ENCODE measurements at regions not wholly inside any gene's neighbourhood (a gene's known extent, or its start where the extent isn't known, plus 50 kb on each side); places are given as distances from the start of the nearest gene placed in this dataset.
"Not testable (repeated sequence)": the region's sequence is repeated elsewhere in the genome, so short reads cannot be mapped to it uniquely, and the experiment has no call there.

DNA sequence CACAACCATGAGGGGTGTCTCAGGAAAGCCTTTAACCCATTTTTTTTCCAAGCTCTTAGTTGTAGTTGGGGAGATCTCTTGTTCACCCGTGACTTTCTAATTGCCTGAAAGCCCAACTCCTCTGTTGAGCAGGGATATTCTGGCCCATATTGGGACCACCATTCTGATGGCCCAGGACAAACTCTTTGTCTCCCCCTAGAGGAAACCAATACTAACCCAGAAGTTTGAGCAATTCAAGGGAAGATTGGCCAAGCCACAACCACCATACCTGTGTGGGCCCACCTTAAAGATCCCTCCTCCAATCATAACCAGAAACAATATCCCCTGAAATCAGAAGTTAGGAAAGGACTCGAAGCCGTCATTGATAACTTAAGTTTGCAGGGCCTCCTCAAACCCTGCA is 132.6 kb downstream of the THBS2 start:
- Mint-ChIP-seq H3K36me3 (no peaks in the 10 kb centered on the region), H3K9me3 (ENCODE audit: low read depth) (no peaks in the 10 kb centered on the region), H3K27ac (no peak overlapping the region), H3K27me3 (no peaks in the 10 kb centered on the region), H3K4me1 (ENCODE audit: low read depth) (no peaks in the 10 kb centered on the region), H3K4me3 (no peak overlapping the region)

DNA sequence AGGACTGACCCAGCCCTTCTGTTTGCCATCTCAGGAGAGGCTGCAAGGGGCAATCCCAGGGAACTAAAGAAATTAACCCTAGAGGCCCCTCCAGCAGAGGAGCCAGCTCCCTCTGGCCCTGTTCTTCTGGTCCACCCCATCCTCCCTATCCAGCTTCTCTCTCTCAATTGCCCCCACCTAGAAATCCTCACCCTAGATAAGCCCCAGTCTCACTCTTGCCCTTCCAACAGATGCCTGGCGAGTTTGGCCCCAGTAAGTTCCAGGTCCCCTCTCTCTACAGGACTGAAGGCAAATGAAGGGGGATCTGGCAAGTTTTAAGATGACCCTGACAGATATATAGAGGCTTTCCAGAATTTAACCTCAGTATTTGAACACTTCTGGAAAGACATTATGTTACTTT is 134.0 kb downstream of the THBS2 start:
- Mint-ChIP-seq H3K4me3 (no peak overlapping the region), H3K36me3 (no peaks in the 10 kb centered on the region), H3K9me3 (ENCODE audit: low read depth) (no peaks in the 10 kb centered on the region), H3K27me3 (no peaks in the 10 kb centered on the region), H3K27ac (no peak overlapping the region), H3K4me1 (ENCODE audit: low read depth) (no peaks in the 10 kb centered on the region)

DNA sequence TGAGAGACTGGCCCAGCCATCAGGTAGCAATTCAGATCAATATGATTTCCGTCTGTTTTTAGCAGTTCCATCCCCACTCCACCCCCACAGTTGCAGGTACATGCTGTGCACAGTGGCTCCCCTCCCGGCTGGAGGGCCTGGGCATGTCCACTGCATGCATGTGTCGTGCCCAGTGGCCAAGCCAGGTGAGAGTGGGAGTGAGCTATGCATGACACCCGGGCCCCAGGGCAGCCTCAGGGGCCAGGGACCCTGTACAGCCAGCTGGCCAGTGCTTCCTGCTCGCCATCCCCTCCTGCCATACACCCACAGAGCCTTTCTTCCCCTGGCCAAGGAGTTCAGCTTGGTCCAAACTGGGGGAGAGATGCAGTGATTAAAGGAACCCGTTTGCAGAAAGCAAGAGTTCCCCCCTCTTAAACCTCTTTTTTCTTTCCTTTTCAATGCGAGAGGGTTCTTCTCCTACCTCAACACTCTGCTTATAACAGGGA is 135.3 kb downstream of the THBS2 start:
- H3K4me3 Mint-ChIP-seq: no peak overlapping the region
- H3K27me3 Mint-ChIP-seq: no peaks in the 10 kb centered on the region
- H3K4me1 Mint-ChIP-seq (ENCODE audit: low read depth): no peaks in the 10 kb centered on the region
- no peaks in the 10 kb centered on the region for H3K36me3 Mint-ChIP-seq
- H3K9me3 Mint-ChIP-seq (ENCODE audit: low read depth): no peaks in the 10 kb centered on the region
- no peak overlapping the region for H3K27ac Mint-ChIP-seq

DNA sequence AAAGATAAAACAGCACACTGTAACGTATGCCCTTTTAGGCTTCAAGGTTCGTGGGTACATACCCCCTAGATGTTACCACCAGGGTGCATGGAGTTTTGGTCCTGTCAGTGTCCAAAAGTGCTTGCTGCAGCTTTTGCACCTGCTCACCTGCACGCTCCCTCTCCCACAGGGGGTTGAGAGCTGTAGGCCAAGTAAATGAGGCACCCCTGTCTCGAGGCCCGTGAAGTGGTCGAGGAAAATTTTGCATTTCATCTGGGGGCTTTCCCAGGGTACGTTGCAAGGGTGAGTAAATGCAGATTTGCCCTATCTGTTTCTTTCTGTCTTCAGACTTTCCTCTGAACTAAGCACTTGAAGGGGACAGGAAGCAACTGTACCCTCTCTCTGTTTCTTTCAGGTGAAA is 136.0 kb downstream of the THBS2 start:
- no peaks in the 10 kb centered on the region for H3K9me3 Mint-ChIP-seq (ENCODE audit: low read depth)
- H3K4me3 Mint-ChIP-seq: no peak overlapping the region
- H3K36me3 Mint-ChIP-seq: no peaks in the 10 kb centered on the region
- H3K27me3 Mint-ChIP-seq: no peaks in the 10 kb centered on the region
- no peaks in the 10 kb centered on the region for H3K4me1 Mint-ChIP-seq (ENCODE audit: low read depth)
- no peak overlapping the region for H3K27ac Mint-ChIP-seq

DNA sequence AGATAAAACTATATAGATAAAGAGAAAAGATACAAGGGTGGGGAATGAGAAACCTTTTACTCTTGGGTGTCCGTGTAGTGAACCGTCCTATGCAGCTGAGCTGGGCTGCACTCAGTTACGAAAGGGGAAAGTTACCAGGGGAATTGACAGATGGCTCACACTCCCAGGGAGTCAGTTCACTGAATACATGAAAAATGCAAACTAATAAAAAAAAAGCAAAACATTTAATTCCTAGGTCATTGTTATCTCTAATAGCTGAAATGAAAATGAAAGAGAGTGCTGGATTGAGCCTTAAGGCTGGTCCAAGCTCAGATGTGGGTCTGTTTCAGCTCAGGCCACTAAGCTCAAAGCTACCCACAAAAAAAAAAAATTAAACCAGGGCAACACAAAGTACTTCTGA is 138.0 kb downstream of the THBS2 start:
- Mint-ChIP-seq H3K36me3 (no peaks in the 10 kb centered on the region), H3K27ac (no peak overlapping the region), H3K27me3 (peaks cover 2% of the 10 kb centered on the region), H3K4me3 (no peak overlapping the region), H3K4me1 (ENCODE audit: low read depth) (no peaks in the 10 kb centered on the region), H3K9me3 (ENCODE audit: low read depth) (no peaks in the 10 kb centered on the region)

DNA sequence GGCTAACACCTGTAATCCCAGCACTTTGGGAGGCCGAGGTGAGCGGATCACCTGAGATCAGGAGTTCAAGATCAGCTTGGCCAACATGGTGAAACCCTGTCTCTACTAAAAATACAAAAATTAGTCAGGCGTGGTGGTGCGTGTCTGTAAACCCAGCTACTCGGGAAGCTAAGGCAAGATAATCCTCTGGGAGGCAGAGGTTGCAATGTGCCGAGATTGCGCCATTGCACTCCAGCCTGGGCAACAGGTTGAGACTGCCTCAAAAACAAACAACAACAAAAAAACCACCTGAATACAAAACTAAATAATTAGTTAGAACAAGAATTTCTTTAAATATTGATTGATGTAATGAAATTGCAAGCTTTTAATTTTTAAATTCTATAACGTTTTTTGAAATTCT is 139.0 kb downstream of the THBS2 start:
- H3K27ac Mint-ChIP-seq; H3K4me3 Mint-ChIP-seq; H3K27me3 Mint-ChIP-seq; H3K4me1 Mint-ChIP-seq (ENCODE audit: low read depth); H3K9me3 Mint-ChIP-seq (ENCODE audit: low read depth); H3K36me3 Mint-ChIP-seq: not testable (repeated sequence)

DNA sequence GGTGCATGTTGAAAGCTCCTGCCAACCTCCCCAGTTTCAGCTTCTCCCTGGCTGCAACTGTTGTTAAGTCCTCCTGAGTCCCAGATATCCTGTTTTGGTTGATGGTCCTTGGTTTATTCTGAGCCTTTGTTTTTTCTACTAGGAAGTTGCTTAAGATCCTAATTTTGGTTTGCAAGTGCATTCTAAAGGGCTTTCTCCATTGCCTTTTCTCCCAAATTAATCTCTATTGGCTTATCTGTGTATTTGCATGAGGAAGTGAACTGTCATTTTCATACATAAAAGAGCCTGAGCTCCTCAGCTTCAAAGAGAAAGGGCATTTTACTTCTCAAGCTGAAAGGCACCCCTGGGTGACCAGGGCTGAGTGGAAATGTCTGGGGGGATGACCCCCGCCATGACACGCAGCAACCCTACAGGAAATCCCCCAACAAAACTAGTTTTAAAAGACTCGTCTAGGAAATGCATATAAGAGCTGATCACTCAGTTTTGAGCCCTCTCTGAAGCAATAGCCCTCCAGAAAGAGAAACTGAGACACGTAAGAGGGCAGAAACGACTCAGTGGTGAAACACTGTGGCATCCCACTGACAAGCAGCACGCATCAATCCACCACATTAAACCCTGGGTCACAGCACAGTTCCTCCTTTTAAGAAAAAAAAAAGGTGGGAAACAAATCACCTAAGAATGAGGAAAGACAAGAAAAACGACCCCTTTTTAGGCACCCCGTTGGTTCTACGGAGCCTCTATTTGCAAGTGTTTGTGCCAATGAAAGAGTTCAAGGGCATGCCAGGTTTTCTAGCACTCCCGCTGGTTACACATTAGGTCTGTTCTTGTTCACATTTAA is 140.9 kb downstream of the THBS2 start:
- H3K27ac Mint-ChIP-seq: no peak overlapping the region
- H3K36me3 Mint-ChIP-seq: no peaks in the 10 kb centered on the region
- peaks cover 2% of the 10 kb centered on the region for H3K27me3 Mint-ChIP-seq
- H3K4me1 Mint-ChIP-seq (ENCODE audit: low read depth): no peaks in the 10 kb centered on the region
- H3K9me3 Mint-ChIP-seq (ENCODE audit: low read depth): no peaks in the 10 kb centered on the region
- no peak overlapping the region for H3K4me3 Mint-ChIP-seq

DNA sequence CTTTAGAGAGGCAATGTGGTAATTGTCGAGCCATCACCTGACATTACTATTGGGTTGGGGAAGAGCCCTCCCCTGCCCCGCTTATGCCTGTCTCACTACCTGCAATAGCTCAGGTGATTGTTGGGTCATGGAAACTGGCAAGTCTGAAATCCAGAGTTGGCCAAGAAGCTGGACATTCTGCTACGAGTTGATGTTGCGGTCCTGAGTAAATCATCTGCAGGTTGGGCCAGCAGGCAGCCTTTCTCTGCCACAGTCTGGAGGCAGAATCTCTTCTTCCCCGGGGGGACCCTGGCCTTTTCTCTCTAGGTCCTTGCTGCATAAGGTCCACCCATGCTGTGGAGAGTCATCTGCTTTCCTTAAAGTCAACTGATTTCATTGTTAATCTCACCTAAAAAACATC is 142.4 kb downstream of the THBS2 start:
- Mint-ChIP-seq H3K9me3 (ENCODE audit: low read depth) (no peaks in the 10 kb centered on the region), H3K36me3 (no peaks in the 10 kb centered on the region), H3K27me3 (peaks cover 2% of the 10 kb centered on the region), H3K4me3 (no peak overlapping the region), H3K4me1 (ENCODE audit: low read depth) (no peaks in the 10 kb centered on the region), H3K27ac (no peak overlapping the region)

DNA sequence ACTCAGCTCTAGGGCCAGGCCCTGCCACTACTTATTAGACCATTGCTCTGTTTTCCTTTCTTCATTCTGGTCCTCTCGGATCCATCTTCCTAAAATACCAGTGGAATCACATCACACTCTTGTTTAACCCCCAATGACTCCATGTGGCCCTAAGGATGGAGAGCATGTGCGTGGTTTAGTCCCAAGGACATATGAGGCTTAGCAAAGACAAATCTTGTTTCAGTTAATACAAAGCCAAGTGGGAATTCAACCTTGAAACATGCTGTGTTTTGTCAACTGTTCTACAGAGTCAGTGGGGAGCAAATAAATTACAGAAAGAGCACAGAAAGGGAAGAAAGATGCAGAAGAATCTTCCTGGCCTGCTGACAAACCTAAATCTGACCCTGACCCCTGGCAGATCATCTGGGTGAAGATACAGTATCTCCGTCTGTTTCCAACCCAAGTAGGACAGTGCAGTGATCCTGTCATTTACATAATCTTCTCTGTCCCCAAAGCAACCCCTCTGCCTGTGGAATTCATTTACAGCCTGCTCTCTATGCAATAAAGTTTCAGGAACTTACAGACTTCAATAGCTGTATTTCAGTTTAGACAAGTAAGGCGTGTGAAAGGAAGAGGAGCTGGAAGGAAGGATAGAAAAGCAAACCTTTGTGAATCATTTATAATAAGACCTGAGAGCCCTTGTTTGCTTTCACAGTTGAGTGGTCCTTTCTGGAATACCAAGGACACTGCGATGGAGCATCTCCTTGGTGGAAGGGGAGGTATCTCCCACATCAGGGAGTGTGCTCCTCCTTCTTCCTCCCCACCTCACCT is 144.0 kb downstream of the THBS2 start:
- H3K27me3 Mint-ChIP-seq: peaks cover 2% of the 10 kb centered on the region
- H3K4me3 Mint-ChIP-seq: no peak overlapping the region
- no peak overlapping the region for H3K27ac Mint-ChIP-seq
- no peaks in the 10 kb centered on the region for H3K36me3 Mint-ChIP-seq
- no peaks in the 10 kb centered on the region for H3K9me3 Mint-ChIP-seq (ENCODE audit: low read depth)
- H3K4me1 Mint-ChIP-seq (ENCODE audit: low read depth): no peaks in the 10 kb centered on the region

DNA sequence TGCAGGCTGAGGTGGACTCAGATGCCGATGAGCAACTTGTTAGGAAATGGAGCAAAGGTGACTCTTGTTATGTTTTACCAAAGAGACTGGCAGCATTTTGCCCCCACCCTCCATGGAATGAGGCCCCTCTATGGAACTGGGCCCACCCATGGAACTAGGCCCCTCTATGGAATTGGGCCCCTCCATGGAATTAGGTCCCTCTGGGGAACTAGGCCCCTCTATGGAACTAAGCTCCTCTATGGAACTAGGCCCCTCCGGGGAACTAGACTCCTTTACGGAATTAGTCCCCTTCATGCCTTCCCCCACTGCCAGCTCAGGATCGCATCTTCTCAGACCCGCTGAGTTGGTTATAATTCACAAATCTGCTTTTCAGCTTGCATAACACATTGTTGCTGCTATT is 144.9 kb downstream of the THBS2 start:
- Mint-ChIP-seq H3K4me1 (ENCODE audit: low read depth) (no peaks in the 10 kb centered on the region), H3K36me3 (no peaks in the 10 kb centered on the region), H3K9me3 (ENCODE audit: low read depth) (no peaks in the 10 kb centered on the region), H3K27me3 (peaks cover 2% of the 10 kb centered on the region), H3K27ac (no peak overlapping the region), H3K4me3 (no peak overlapping the region)

DNA sequence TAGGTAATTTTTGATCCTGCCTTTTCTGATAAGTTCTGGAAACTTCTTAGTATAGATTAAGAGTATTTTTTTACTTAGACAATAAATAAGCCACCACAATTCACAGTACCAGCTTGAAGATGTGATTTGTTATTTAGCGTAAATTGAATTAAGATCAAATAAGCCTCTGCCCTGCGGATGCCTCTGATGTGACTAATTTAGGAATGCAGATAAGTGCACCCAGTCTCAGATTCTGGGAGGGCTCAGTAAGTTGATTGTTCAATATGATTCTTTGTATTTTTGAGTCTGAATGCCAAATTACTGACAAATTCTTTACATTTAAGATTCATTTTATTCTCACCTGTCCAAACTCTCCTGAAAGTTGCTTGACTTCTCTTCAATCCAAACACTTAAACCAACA is 147.5 kb downstream of the THBS2 start:
- peaks cover 4% of the 10 kb centered on the region for H3K27me3 Mint-ChIP-seq
- H3K4me1 Mint-ChIP-seq (ENCODE audit: low read depth): no peaks in the 10 kb centered on the region
- no peaks in the 10 kb centered on the region for H3K36me3 Mint-ChIP-seq
- H3K27ac Mint-ChIP-seq: no peak overlapping the region
- no peak overlapping the region for H3K4me3 Mint-ChIP-seq
- no peaks in the 10 kb centered on the region for H3K9me3 Mint-ChIP-seq (ENCODE audit: low read depth)

DNA sequence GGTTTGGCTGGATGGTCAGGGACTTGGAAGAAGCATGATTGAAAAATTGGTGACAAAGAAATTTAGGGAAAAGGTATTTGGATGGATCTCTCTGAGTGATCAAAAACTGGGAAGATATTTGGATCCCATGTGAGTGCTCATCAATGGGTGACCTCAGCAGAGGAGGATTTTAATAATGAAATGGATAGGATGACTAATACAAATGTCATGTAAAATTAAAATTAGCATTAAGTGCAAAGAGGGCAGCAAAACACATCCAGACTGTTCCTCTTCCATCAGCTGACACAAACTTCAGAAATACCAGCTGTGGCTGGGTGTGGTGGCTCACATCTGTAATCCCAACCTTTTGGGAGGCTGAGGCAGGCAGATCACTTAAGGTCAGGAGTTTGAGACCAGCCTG is 151.7 kb downstream of the THBS2 start:
- Mint-ChIP-seq H3K4me3 (no peak overlapping the region), H3K36me3 (no peaks in the 10 kb centered on the region), H3K9me3 (ENCODE audit: low read depth) (no peaks in the 10 kb centered on the region), H3K27ac (no peak overlapping the region), H3K4me1 (ENCODE audit: low read depth) (no peaks in the 10 kb centered on the region), H3K27me3 (peaks cover 8% of the 10 kb centered on the region)

DNA sequence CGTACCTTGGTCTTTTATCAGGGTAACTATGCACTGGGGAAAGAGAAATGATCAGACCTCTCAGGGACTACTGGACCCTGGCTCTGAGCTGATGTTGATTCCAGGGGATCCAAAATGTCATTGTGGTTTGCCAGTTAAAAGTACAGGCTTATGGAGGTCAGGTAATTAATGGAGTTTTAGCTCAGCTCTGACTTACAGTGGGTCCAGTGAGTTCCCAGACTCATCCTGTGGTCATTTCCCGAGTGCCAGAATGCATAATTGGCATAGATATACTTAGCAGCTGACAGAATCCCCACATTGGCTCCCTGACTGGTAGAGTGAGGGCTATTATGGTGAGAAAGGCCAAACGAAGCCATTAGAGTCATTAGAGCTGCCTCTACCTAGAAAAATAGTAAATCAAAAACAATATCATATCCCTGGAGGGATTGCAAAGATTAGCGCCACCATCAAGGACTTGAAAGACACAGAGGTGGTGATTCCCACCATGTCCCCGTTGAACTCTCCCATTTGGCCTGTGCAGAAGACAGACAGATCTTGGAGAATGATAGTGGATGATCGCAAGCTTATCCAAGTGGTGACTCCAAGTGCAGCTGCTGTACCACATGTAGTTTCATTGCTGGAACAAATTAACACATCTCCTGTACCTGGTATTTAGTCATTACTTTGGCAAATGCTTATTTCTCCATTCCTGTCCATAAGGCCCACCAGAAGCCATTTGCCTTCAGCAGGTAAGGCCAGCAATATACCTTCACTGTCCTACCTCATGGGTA is 152.4 kb downstream of the THBS2 start:
- H3K4me3 Mint-ChIP-seq: no peak overlapping the region
- H3K9me3 Mint-ChIP-seq (ENCODE audit: low read depth): no peaks in the 10 kb centered on the region
- H3K27ac Mint-ChIP-seq: no peak overlapping the region
- H3K27me3 Mint-ChIP-seq: peaks cover 8% of the 10 kb centered on the region
- no peaks in the 10 kb centered on the region for H3K36me3 Mint-ChIP-seq
- H3K4me1 Mint-ChIP-seq (ENCODE audit: low read depth): no peaks in the 10 kb centered on the region

DNA sequence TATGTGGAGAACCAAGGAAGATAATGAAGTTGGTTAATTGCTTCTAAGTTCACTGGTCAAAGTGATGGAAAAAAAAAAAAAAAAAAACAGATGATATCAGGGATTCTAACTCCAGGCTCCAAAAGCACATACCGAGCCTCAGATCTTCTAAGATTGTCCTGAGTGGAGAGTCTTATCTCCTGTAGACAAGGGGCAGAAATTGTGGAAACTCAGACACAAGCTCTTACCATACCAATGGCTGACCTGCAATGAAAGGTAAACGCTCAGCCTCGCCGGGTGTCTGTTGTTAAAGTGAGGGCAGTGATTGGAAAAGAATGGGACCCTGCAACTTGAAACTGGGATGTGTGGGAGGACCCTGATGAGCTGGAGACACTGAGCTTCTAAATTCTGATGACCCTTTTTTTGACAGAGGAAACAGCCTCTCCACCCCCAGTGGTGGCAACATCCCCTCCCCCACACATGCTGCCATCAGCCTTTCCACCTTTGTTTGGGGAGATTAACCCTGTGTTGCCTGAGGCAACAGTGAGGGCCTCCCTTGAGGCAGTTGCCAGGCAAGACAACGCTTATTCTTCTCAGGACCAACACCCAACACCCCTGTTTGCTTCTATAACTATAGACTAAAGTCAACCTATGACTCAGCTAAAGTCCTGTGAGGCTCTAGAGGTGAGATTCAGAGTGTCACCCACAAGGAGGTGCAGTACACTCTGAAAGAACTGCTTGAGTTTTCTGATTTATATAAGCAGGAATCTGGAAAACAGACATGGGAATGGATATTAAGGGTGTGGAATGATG is 154.0 kb downstream of the THBS2 start:
- Mint-ChIP-seq H3K27me3 (peaks cover 8% of the 10 kb centered on the region), H3K36me3 (no peaks in the 10 kb centered on the region), H3K4me3 (no peak overlapping the region), H3K4me1 (ENCODE audit: low read depth) (no peaks in the 10 kb centered on the region), H3K9me3 (ENCODE audit: low read depth) (no peaks in the 10 kb centered on the region), H3K27ac (no peak overlapping the region)

Measured in activated naive CD8-positive, alpha-beta T cell (primary cell).